GM12878 (cell line): ENCODE measurements at regions not wholly inside any gene's neighbourhood (a gene's known extent, or its start where the extent isn't known, plus 50 kb on each side); places are given as distances from the start of the nearest gene placed in this dataset.

Experiments used
- ATAC-seq: fragments of 200-7000 bp; cut with Tn5 transposase; 3 replicates; pipeline ENCODE4 v1.9.1; 2020; ENCODE audit warnings: mild to moderate bottlenecking, moderate library complexity
- BruUV-seq: library from RNA; stranded (reverse); fragments of 400-500 nt; replicated peaks from 2 replicates; lab custom pipeline; 2021; lab: Mats Ljungman, UMichigan
- CTCF ChIA-PET: fragments of 300-600 bp; sonication (Branson Sonifier 250); formaldehyde crosslinking; extraction: SDS; loops from one replicate; lab custom pipeline; 2021; ENCODE audit warnings: inconsistent platforms; lab: Yijun Ruan, JAX
- POLR2A ChIA-PET: fragments of 350-600 bp; formaldehyde crosslinking; extraction: SDS; loops from one replicate; lab custom pipeline; 2021; ENCODE audit warnings: inconsistent platforms; lab: Charles Lee
- RAD21 ChIA-PET: fragments of 300-600 bp; sonication (Branson Sonifier 250); formaldehyde crosslinking; loops from one replicate; lab custom pipeline; 2023; ENCODE audit warnings: antibody characterized with exemption; ENCODE audit not compliant: unreplicated experiment; lab: Charles Lee
- SMC1A ChIA-PET: fragments of 300-600 bp; sonication (Branson Sonifier 250); formaldehyde crosslinking; loops from one replicate; lab custom pipeline; 2023; ENCODE audit not compliant: unreplicated experiment, uncharacterized antibody; lab: Charles Lee
- DNase-seq: peaks from one replicate; pipeline ENCODE4 v3.0.0-alpha.2; 2011; ENCODE audit warnings: low read depth, low spot score
- FAIRE-seq: peaks from 3 replicates; lab custom pipeline; 2011; peaks lifted over from hg19 to GRCh38; lab: Jason Lieb, UNC
- H2AFZ ChIP-seq: 2 replicates; pipeline ENCODE4 v1.6.0; 2011; ENCODE audit warnings: low read depth, low read length, control low read depth; ENCODE audit not compliant: control insufficient read depth
- H3K27ac ChIP-seq: 2 replicates; pipeline ENCODE4 v1.5.1; 2011; ENCODE audit warnings: control low read depth; ENCODE audit not compliant: control insufficient read depth, insufficient read depth
- H3K27me3 ChIP-seq, 2 experiments: replicated peaks in 1 of 2; 2 replicates each; pipeline versions ENCODE4 v1.6.0 to v1.6.1; 2011; ENCODE audit warnings: low read length in 1 of 2; ENCODE audit not compliant: control insufficient read depth in 2 of 2, insufficient read depth in 2 of 2
- H3K36me3 ChIP-seq, 2 experiments: 2 replicates each; pipeline ENCODE4 v1.5.1; 2011; ENCODE audit warnings: low read length in 1 of 2; ENCODE audit not compliant: control insufficient read depth in 2 of 2, insufficient read depth in 2 of 2
- H3K4me1 ChIP-seq: 2 replicates; pipeline ENCODE4 v1.6.1; 2011; ENCODE audit warnings: mild to moderate bottlenecking, low read length, moderate library complexity, mixed read lengths; ENCODE audit not compliant: control insufficient read depth, insufficient read depth
- H3K4me2 ChIP-seq: 2 replicates; pipeline ENCODE4 v1.6.0; 2011; ENCODE audit warnings: control low read depth; ENCODE audit not compliant: control insufficient read depth, insufficient read depth
- H3K4me3 ChIP-seq: fragments of 200-600 bp; sonication (generic); 2 replicates; pipeline ENCODE4 v1.5.1; 2016
- H3K79me2 ChIP-seq: 2 replicates; pipeline ENCODE4 v1.6.0; 2011; ENCODE audit warnings: low read length; ENCODE audit not compliant: control insufficient read depth, insufficient read depth
- H3K9ac ChIP-seq: 2 replicates; pipeline ENCODE4 v1.8.0; 2011; ENCODE audit warnings: low read length, control low read depth, mixed read lengths; ENCODE audit not compliant: control insufficient read depth, insufficient read depth
- H3K9me3 ChIP-seq: replicated peaks from 3 replicates; pipeline ENCODE4 v1.5.1; 2011; ENCODE audit warnings: mild to moderate bottlenecking, low read length; ENCODE audit not compliant: control insufficient read depth, insufficient read depth
- H4K20me1 ChIP-seq: 2 replicates; pipeline ENCODE4 v1.6.0; 2011; ENCODE audit not compliant: control insufficient read depth, insufficient read depth
- ATF2 ChIP-seq: IDR thresholded peaks from 2 replicates; pipeline ENCODE4 v1.6.1; 2012; ENCODE audit warnings: low read length, inconsistent platforms
- CHD1 ChIP-seq: IDR thresholded peaks from 2 replicates; pipeline ENCODE4 v1.6.1; 2012; ENCODE audit warnings: low read depth, low read length, improper control_type of control experiment
- FOXM1 ChIP-seq: IDR thresholded peaks from 2 replicates; pipeline ENCODE4 v1.6.1; 2012; ENCODE audit warnings: low read depth, mild to moderate bottlenecking, inconsistent platforms, low read length, moderate library complexity
- IRF4 ChIP-seq: IDR thresholded peaks from 2 replicates; pipeline ENCODE4 v1.6.1; 2011; ENCODE audit warnings: low read depth, low read length
- KDM1A ChIP-seq: fragments of 200-600 bp; sonication (generic); IDR thresholded peaks from 2 replicates; pipeline ENCODE4 v1.6.1; 2016; ENCODE audit warnings: borderline replicate concordance
- PAX8 ChIP-seq: fragments of 450-650 bp; IDR thresholded peaks from 2 replicates; pipeline ENCODE4 v1.6.1; 2017; ENCODE audit warnings: mild to moderate bottlenecking, moderate library complexity
- RAD21 ChIP-seq: IDR thresholded peaks from 2 replicates; pipeline ENCODE4 v1.6.1; 2011; ENCODE audit warnings: mild to moderate bottlenecking, low read depth, low read length, moderate library complexity; ENCODE audit not compliant: insufficient read depth
- RB1 ChIP-seq: fragments of 450-650 bp; formaldehyde crosslinking; IDR thresholded peaks from 2 replicates; pipeline ENCODE4 v1.6.1; 2017; ENCODE audit warnings: mild to moderate bottlenecking, borderline replicate concordance
- RUNX3 ChIP-seq: IDR thresholded peaks from 2 replicates; pipeline ENCODE4 v1.6.1; 2012; ENCODE audit warnings: low read length, inconsistent platforms
- SKIL ChIP-seq: fragments of 450-650 bp; IDR thresholded peaks from 2 replicates; pipeline ENCODE4 v1.6.1; 2017; ENCODE audit warnings: mild to moderate bottlenecking, low read depth, inconsistent platforms; ENCODE audit not compliant: poor library complexity, severe bottlenecking
- SP1 ChIP-seq: IDR thresholded peaks from one replicate; pipeline ENCODE4 v1.6.1; 2011; ENCODE audit warnings: low read depth, low read length
- ZBED1 ChIP-seq: IDR thresholded peaks from 2 replicates; pipeline ENCODE4 v1.6.1; 2016; ENCODE audit warnings: borderline replicate concordance
- ZBTB11 ChIP-seq: fragments of 450-650 bp; formaldehyde crosslinking; IDR thresholded peaks from 2 replicates; pipeline ENCODE4 v1.5.0; 2022; ENCODE audit warnings: mild to moderate bottlenecking, missing genetic modification characterization
- WGBS: methylation state at CpG from one replicate; pipeline ENCODE4 v1.1.6; 2016; ENCODE audit warnings: low lambda C conversion rate; ENCODE audit not compliant: insufficient replicate concordance, insufficient coverage; ENCODE audit errors: missing lambda C conversion rate; 5-methylcytosine and 5-hydroxymethylcytosine counted together
- in situ Hi-C: fragments of 300-500 bp; cut with MboI; formaldehyde crosslinking; loops from 9 replicates; pipeline ENCODE4 v1.14.3; 2018; ENCODE audit warnings: mixed read lengths
- intact Hi-C: fragments of 100-400 bp; cut with micrococcal nuclease; formaldehyde crosslinking; loops from one replicate; pipeline ENCODE4 v1.14.2; 2022; ENCODE audit not compliant: unreplicated experiment
- TF ChIP-seq, protein P1 (sequence below): IDR thresholded peaks from 2 replicates; pipeline ENCODE4 v1.6.1; 2011; ENCODE audit warnings: borderline replicate concordance, low read depth, mild to moderate bottlenecking, moderate library complexity, mixed read lengths, low read length; ENCODE audit not compliant: insufficient read depth; ENCODE audit errors: extremely low read length
- TF ChIP-seq, protein P2 (sequence below): fragments of 450-650 bp; IDR thresholded peaks from 2 replicates; pipeline ENCODE4 v1.6.1; 2014; ENCODE audit warnings: mild to moderate bottlenecking

DNA sequence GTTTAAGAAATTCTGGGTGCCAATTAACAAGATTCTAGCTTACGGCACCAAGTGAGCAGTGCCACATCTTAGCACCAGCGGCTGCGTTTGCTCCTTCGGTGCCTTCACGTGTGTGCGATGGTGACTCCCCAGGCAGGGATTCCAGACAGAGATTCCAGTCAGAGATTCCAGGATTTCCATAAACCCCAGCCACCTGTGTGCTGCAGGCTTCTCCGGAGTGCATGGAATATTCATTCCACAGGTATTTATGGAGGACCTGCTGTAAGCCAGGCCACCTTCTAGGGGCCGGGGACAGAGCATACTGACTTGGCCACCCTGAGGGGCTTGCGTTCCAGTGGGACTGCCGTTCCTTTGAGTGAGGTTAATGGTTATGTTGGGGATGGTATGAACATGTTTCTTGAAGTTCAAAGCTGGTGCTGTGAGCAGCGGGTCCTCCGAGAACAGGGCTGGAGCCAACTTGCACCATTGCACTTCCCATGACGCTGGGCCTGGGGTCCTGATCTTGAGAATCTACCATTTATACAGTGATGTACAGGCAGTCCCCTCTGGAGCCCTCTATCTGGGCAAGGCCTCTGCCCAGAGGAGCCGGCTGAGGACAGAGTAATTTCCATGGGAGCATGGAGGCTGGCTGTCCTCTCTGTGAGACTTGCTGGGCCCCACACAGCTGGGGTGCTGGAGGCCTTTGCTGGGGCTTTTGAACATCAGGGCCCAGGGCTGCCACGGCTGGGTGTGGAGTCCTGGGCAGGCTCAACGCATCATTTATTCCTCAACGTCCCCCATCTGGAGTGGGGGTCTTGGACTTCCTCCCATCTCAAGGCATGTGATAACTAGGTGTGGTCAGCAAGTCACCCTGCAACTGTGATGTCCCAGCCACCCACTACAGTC is 58.8 kb upstream of the AJAP1 start:
- SMC1A ChIA-PET: no interaction called here
- no peak overlapping the region for H2AFZ ChIP-seq
- RAD21 ChIA-PET: no interaction called here
- no TSS peak for BruUV-seq
- no peaks in the 10 kb centered on the region for H3K27me3 ChIP-seq
- H3K9ac ChIP-seq: no peak overlapping the region
- no peak overlapping the region for H3K27ac ChIP-seq
- CTCF ChIA-PET: interaction anchor here (0.5 kb wide), 1 partner anchor 13 kb away, joined by 3 read pairs; no protein-coding TSS in a partner anchor
- H4K20me1 ChIP-seq: no peaks in the 10 kb centered on the region
- no peak overlapping the region for H3K4me2 ChIP-seq
- no peak for FAIRE-seq
- POLR2A ChIA-PET: no interaction called here
- intact Hi-C loops: no loop called here
- WGBS: 46% methylated on average over 17 of the region's 17 CpGs
- no peak overlapping the region for H3K4me3 ChIP-seq
- H3K79me2 ChIP-seq: no peaks in the 10 kb centered on the region
- H3K4me1 ChIP-seq: no peaks in the 10 kb centered on the region
- no peak for ATAC-seq
- in situ Hi-C loops: no loop called here
- no peak for DNase-seq
- H3K9me3 ChIP-seq: no peaks in the 10 kb centered on the region; the same call in 2 of the 3 replicates
- H3K36me3 ChIP-seq: no peaks in the 10 kb centered on the region
- no peak for TF ChIP-seq SKIL
- TF ChIP-seq RUNX3: no peak
- TF ChIP-seq PAX8: no peak
- no peak for TF ChIP-seq ZBTB11 (CRISPR knock-in tag)
- TF ChIP-seq, protein P1, sequence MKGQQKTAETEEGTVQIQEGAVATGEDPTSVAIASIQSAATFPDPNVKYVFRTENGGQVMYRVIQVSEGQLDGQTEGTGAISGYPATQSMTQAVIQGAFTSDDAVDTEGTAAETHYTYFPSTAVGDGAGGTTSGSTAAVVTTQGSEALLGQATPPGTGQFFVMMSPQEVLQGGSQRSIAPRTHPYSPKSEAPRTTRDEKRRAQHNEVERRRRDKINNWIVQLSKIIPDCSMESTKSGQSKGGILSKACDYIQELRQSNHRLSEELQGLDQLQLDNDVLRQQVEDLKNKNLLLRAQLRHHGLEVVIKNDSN: no peak
- TF ChIP-seq IRF4: no peak
- no peak for TF ChIP-seq FOXM1
- no peak for TF ChIP-seq CHD1
- no peak for TF ChIP-seq RAD21
- no peak for TF ChIP-seq SP1
- TF ChIP-seq ATF2: no peak
- no peak for TF ChIP-seq RB1
- TF ChIP-seq ZBED1: no peak
- TF ChIP-seq KDM1A: no peak
- TF ChIP-seq, protein P2, sequence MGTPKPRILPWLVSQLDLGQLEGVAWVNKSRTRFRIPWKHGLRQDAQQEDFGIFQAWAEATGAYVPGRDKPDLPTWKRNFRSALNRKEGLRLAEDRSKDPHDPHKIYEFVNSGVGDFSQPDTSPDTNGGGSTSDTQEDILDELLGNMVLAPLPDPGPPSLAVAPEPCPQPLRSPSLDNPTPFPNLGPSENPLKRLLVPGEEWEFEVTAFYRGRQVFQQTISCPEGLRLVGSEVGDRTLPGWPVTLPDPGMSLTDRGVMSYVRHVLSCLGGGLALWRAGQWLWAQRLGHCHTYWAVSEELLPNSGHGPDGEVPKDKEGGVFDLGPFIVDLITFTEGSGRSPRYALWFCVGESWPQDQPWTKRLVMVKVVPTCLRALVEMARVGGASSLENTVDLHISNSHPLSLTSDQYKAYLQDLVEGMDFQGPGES: no peak
